H1 (cell line): ENCODE measurements at regions not wholly inside any gene's neighbourhood (a gene's known extent, or its start where the extent isn't known, plus 50 kb on each side); places are given as distances from the start of the nearest gene placed in this dataset.

Experiments
- CTCF ChIA-PET: fragments of 300-600 bp; sonication (Branson Sonifier 250); formaldehyde crosslinking; loops from one replicate; lab custom pipeline; 2021; ENCODE audit not compliant: partially characterized antibody; lab: Charles Lee
- POLR2A ChIA-PET: fragments of 300-600 bp; sonication (Branson Sonifier 250); formaldehyde crosslinking; loops from one replicate; lab custom pipeline; 2021; ENCODE audit warnings: inconsistent platforms; ENCODE audit not compliant: partially characterized antibody; lab: Charles Lee
- DNase-seq, 2 experiments: peaks; one replicate each; pipeline versions ENCODE4 v3.0.0 to v3.0.0-alpha.2; 2010 to 2022; ENCODE audit warnings: low spot score in 2 of 2, low read depth in 1 of 2, mixed read lengths in 1 of 2
- FAIRE-seq: peaks from 2 replicates; lab custom pipeline; 2011; peaks lifted over from hg19 to GRCh38; lab: Jason Lieb, UNC
- H2AFZ ChIP-seq: 2 replicates; pipeline ENCODE4 v1.8.1; 2012; ENCODE audit warnings: low read length, inconsistent platforms
- H2AK5ac ChIP-seq: 2 replicates; pipeline ENCODE4 v1.6.1; 2013; ENCODE audit warnings: low read depth, low read length
- H2BK120ac ChIP-seq: replicated peaks from 2 replicates; pipeline ENCODE3; 2013; ENCODE audit warnings: low read depth, low read length, inconsistent platforms
- H2BK12ac ChIP-seq: 2 replicates; pipeline ENCODE4 v1.6.1; 2013; ENCODE audit warnings: low read depth, low read length
- H2BK15ac ChIP-seq: 2 replicates; pipeline ENCODE4 v1.6.1; 2013; ENCODE audit warnings: low read length
- H2BK20ac ChIP-seq: 2 replicates; pipeline ENCODE4 v1.6.1; 2013; ENCODE audit warnings: low read length
- H2BK5ac ChIP-seq: 2 replicates; pipeline ENCODE4 v1.6.1; 2013; ENCODE audit warnings: low read depth, low read length
- H3K14ac ChIP-seq: 2 replicates; pipeline ENCODE4 v1.6.1; 2013; ENCODE audit warnings: inconsistent platforms; ENCODE audit not compliant: insufficient read length
- H3K18ac ChIP-seq: 2 replicates; pipeline ENCODE4 v1.6.1; 2013; ENCODE audit warnings: low read length; ENCODE audit errors: extremely low read depth
- H3K23ac ChIP-seq: 2 replicates; pipeline ENCODE4 v1.6.1; 2013; ENCODE audit warnings: inconsistent platforms; ENCODE audit not compliant: insufficient read length
- H3K23me2 ChIP-seq: 2 replicates; pipeline ENCODE4 v1.6.1; 2013; ENCODE audit warnings: low read depth, low read length
- H3K27ac ChIP-seq: 2 replicates; pipeline ENCODE4 v1.6.1; 2011; ENCODE audit warnings: low read depth, low read length, inconsistent platforms
- H3K27me3 ChIP-seq, 4 experiments: replicated peaks in 1 of 4; 1 replicate in 1 of 4; 2 replicates in 3 of 4; pipeline versions ENCODE4 v1.6.1 to v1.8.1; 2011 to 2013; ENCODE audit warnings: low read length in 3 of 4, mild to moderate bottlenecking in 3 of 4, inconsistent platforms in 2 of 4, mixed read lengths in 2 of 4, moderate library complexity in 1 of 4; ENCODE audit not compliant: control insufficient read depth in 3 of 4, insufficient read depth in 3 of 4; ENCODE audit errors: extremely low read depth in 1 of 4
- H3K36me3 ChIP-seq, 4 experiments: 2 replicates each; pipeline versions ENCODE4 v1.6.1 to v1.8.1; 2011 to 2013; ENCODE audit warnings: mild to moderate bottlenecking in 4 of 4, low read length in 3 of 4, moderate library complexity in 2 of 4, control low read depth in 1 of 4, inconsistent platforms in 1 of 4; ENCODE audit not compliant: insufficient read depth in 4 of 4, control insufficient read depth in 2 of 4
- H3K4ac ChIP-seq: replicated peaks from 2 replicates; pipeline ENCODE3; 2013; ENCODE audit warnings: low read length, low read depth, mixed read lengths, inconsistent platforms; ENCODE audit not compliant: insufficient read length
- H3K4me1 ChIP-seq, 4 experiments: replicated peaks in 1 of 4; 1 replicate in 1 of 4; 2 replicates in 3 of 4; pipeline versions ENCODE4 v1.6.1 to v1.8.1; 2011 to 2013; ENCODE audit warnings: low read length in 3 of 4, inconsistent platforms in 2 of 4, mixed read lengths in 1 of 4; ENCODE audit not compliant: insufficient read depth in 4 of 4, control insufficient read depth in 3 of 4
- H3K4me2 ChIP-seq, 2 experiments: 2 replicates each; pipeline versions ENCODE4 v1.6.1 to v1.8.1; 2011 to 2013; ENCODE audit warnings: low read depth in 2 of 2, low read length in 2 of 2, control low read depth in 1 of 2, inconsistent platforms in 1 of 2, mild to moderate bottlenecking in 1 of 2; ENCODE audit not compliant: insufficient read depth in 1 of 2
- H3K4me3 ChIP-seq, 4 experiments: fragments of 200-600, 300-600 bp in 1 of 4; sonication (generic), shearing (Covaris generic), sonication (Bioruptor Twin) in 1 of 4; 2 replicates each; pipeline versions ENCODE4 v1.5.1 to v1.8.1; 2011 to 2016; ENCODE audit warnings: low read length in 4 of 4, low read depth in 3 of 4, control low read depth in 2 of 4, inconsistent platforms in 2 of 4, mild to moderate bottlenecking in 2 of 4, mixed read lengths in 1 of 4, moderate library complexity in 1 of 4; ENCODE audit not compliant: insufficient read depth in 2 of 4; ENCODE audit errors: extremely low read depth in 1 of 4
- H3K56ac ChIP-seq: replicated peaks from 2 replicates; pipeline ENCODE3; 2013; ENCODE audit warnings: low read depth, mild to moderate bottlenecking, mixed read lengths, low read length, inconsistent platforms; ENCODE audit not compliant: insufficient read length
- H3K79me1 ChIP-seq: 2 replicates; pipeline ENCODE4 v1.6.1; 2013; ENCODE audit warnings: low read depth, low read length, control low read depth
- H3K79me2 ChIP-seq, 2 experiments: 2 replicates each; pipeline versions ENCODE4 v1.6.1 to v1.8.1; 2012 to 2013; ENCODE audit warnings: low read length in 2 of 2, mild to moderate bottlenecking in 2 of 2, inconsistent platforms in 1 of 2; ENCODE audit not compliant: insufficient read depth in 2 of 2, control insufficient read depth in 1 of 2
- H3K9ac ChIP-seq, 4 experiments: replicated peaks in 1 of 4; 1 replicate in 1 of 4; 2 replicates in 3 of 4; pipeline versions ENCODE4 v1.6.1 to v1.8.1; 2011 to 2013; ENCODE audit warnings: low read depth in 3 of 4, low read length in 3 of 4, control low read depth in 2 of 4, mild to moderate bottlenecking in 2 of 4, moderate library complexity in 2 of 4, inconsistent platforms in 1 of 4; ENCODE audit errors: extremely low read depth in 1 of 4
- H3K9me3 ChIP-seq, 2 experiments: 2 replicates each; pipeline versions ENCODE4 v1.6.1 to v1.8.1; 2012 to 2013; ENCODE audit warnings: mild to moderate bottlenecking in 2 of 2, moderate library complexity in 2 of 2, control low read depth in 1 of 2, inconsistent platforms in 1 of 2, low read depth in 1 of 2, low read length in 1 of 2, mixed read lengths in 1 of 2; ENCODE audit not compliant: insufficient read depth in 2 of 2
- H4K20me1 ChIP-seq, 2 experiments: replicated peaks in 1 of 2; 2 replicates each; pipeline versions ENCODE3 to v1.8.1; 2011 to 2013; ENCODE audit warnings: inconsistent platforms in 2 of 2, low read length in 2 of 2, mild to moderate bottlenecking in 1 of 2; ENCODE audit not compliant: insufficient read depth in 2 of 2, control insufficient read depth in 1 of 2
- H4K5ac ChIP-seq: 2 replicates; pipeline ENCODE4 v1.6.1; 2013; ENCODE audit warnings: low read length, low read depth, mixed read lengths, inconsistent platforms; ENCODE audit not compliant: insufficient read length
- H4K8ac ChIP-seq: 2 replicates; pipeline ENCODE4 v1.8.0; 2013; ENCODE audit warnings: mild to moderate bottlenecking, moderate library complexity, low read length, inconsistent platforms; ENCODE audit not compliant: insufficient read depth; ENCODE audit errors: extremely low read depth
- H4K91ac ChIP-seq: replicated peaks from 2 replicates; pipeline ENCODE3; 2013; ENCODE audit warnings: low read length, mixed read lengths, inconsistent platforms; ENCODE audit not compliant: insufficient read length
- CBX5 ChIP-seq: fragments of 300-800, 300-1000 bp; sonication (generic); IDR thresholded peaks from 2 replicates; pipeline ENCODE4 v1.7.1; 2016; ENCODE audit warnings: antibody characterized with exemption, low read length, low read depth
- EP300 ChIP-seq, 2 experiments: IDR thresholded peaks; 1 replicate in 1 of 2; 2 replicates in 1 of 2; pipeline ENCODE4 v1.6.1; 2011 to 2012; ENCODE audit warnings: low read depth in 2 of 2, low read length in 2 of 2, mild to moderate bottlenecking in 2 of 2, borderline replicate concordance in 1 of 2, inconsistent platforms in 1 of 2, moderate library complexity in 1 of 2
- PHF8 ChIP-seq: fragments of 200-600 bp; sonication (generic); conservative IDR thresholded peaks from 2 replicates; pipeline ENCODE4 v1.7.1; 2012; ENCODE audit warnings: low read depth, mild to moderate bottlenecking, inconsistent platforms, low read length, moderate library complexity
- RNF2 ChIP-seq: fragments of 200-900, 300-1000 bp; sonication (generic); IDR thresholded peaks from 2 replicates; pipeline ENCODE4 v1.7.1; 2016; ENCODE audit warnings: borderline replicate concordance, low read depth, mild to moderate bottlenecking, antibody characterized with exemption, low read length; ENCODE audit not compliant: poor library complexity, severe bottlenecking; ENCODE audit errors: missing control alignments
- SAP30 ChIP-seq: fragments of 300-600 bp; sonication (generic); IDR thresholded peaks from 2 replicates; pipeline ENCODE4 v1.7.1; 2012; ENCODE audit warnings: low read length, moderate library complexity, mild to moderate bottlenecking, inconsistent platforms; ENCODE audit not compliant: insufficient read depth, insufficient replicate concordance
- SP4 ChIP-seq: IDR thresholded peaks from 2 replicates; pipeline ENCODE4 v1.6.1; 2012; ENCODE audit warnings: low read length, inconsistent platforms
- SUZ12 ChIP-seq: fragments of 200-600 bp; sonication (generic); IDR thresholded peaks from 2 replicates; pipeline ENCODE4 v1.6.1; 2012; ENCODE audit warnings: mild to moderate bottlenecking, inconsistent platforms, low read length, moderate library complexity, mixed read lengths
- TCF12 ChIP-seq: IDR thresholded peaks from 2 replicates; pipeline ENCODE4 v1.6.1; 2011; ENCODE audit warnings: low read depth, mild to moderate bottlenecking, low read length
- WGBS, 2 experiments: shearing (Covaris generic) in 1 of 2; methylation state at CpG; one replicate each; pipeline versions ENCODE4 v1.1.6 to v1.1.7; 2013 to 2015; ENCODE audit warnings: low lambda C conversion rate in 2 of 2, mixed read lengths in 2 of 2, inconsistent platforms in 1 of 2, low coverage in 1 of 2, missing lambda C conversion rate in 1 of 2; ENCODE audit not compliant: insufficient replicate concordance in 2 of 2, insufficient coverage in 1 of 2, insufficient read length in 1 of 2; ENCODE audit errors: extremely low coverage in 1 of 2, missing lambda C conversion rate in 1 of 2; 5-methylcytosine and 5-hydroxymethylcytosine counted together
- TF ChIP-seq, protein P1 (sequence below): IDR thresholded peaks from 2 replicates; pipeline ENCODE4 v1.6.1; 2011; ENCODE audit warnings: low read length, improper control_type of control experiment
- TF ChIP-seq, protein P2 (sequence below): IDR thresholded peaks from 2 replicates; pipeline ENCODE4 v1.6.1; 2011; ENCODE audit warnings: low read depth, mild to moderate bottlenecking, low read length; ENCODE audit not compliant: insufficient read depth

DNA sequence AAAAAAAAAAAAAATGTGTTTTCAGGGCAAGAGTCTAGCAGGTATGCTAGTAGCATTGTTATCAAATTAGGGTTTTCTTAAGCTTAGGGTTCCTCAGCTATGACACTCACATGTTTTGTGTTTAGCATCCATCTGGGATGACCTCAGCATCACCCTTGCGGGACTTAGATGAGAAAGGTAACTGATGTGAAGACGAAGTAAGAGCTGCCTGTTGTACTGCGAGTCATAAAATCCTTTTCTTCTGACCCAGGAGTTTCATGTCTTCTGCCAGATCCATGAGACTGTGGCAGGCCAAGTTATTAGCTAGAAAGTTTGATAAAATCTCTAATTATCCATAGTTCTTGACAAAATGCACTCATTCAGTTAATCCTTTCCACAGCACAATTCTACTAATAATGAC, 1251.1 kb downstream of the AMY1C start (continued):
- no peak for TF ChIP-seq TCF12

GRCh38 chr1:105004515-105004914, 1254.8 kb downstream of the AMY1C start:
- no peaks in the 10 kb centered on the region for H3K79me1 ChIP-seq
- H3K9ac ChIP-seq = no peak overlapping the region
- no peaks in the 10 kb centered on the region for H3K36me3 ChIP-seq
- no peak overlapping the region for H3K27ac ChIP-seq
- H4K8ac ChIP-seq = no peak overlapping the region
- 91% methylated on average over 1 of the region's 1 CpG; no CpG with 5 or more reads in 1 of the 2 experiments for WGBS, 2 experiments
- no peak overlapping the region for H3K18ac ChIP-seq
- no peak overlapping the region for H2BK20ac ChIP-seq
- H3K23me2 ChIP-seq = no peaks in the 10 kb centered on the region
- no peak overlapping the region for H3K4ac ChIP-seq
- no peak overlapping the region for H2AFZ ChIP-seq
- H3K9me3 ChIP-seq = no peaks in the 10 kb centered on the region
- no peak overlapping the region for H3K14ac ChIP-seq
- H3K56ac ChIP-seq = no peak overlapping the region
- H4K5ac ChIP-seq = no peak overlapping the region
- no peak for FAIRE-seq
- ChIA-PET CTCF (interaction anchor here (0.7 to 2.2 kb wide), 4 partner anchors 13 to 1267 kb away, joined by 3 to 9 read pairs (median 3); no protein-coding TSS in a partner anchor), POLR2A (no interaction called here)
- H3K4me3 ChIP-seq = no peak overlapping the region
- H4K20me1 ChIP-seq = no peaks in the 10 kb centered on the region
- no peak overlapping the region for H4K91ac ChIP-seq
- no peaks in the 10 kb centered on the region for H3K79me2 ChIP-seq
- no peak overlapping the region for H2BK120ac ChIP-seq
- H3K4me1 ChIP-seq = no peaks in the 10 kb centered on the region
- H3K27me3 ChIP-seq = no peaks in the 10 kb centered on the region
- H2BK15ac ChIP-seq = no peak overlapping the region
- no peak overlapping the region for H2AK5ac ChIP-seq
- no peak overlapping the region for H2BK5ac ChIP-seq
- no peak overlapping the region for H3K23ac ChIP-seq
- DNase-seq = no peak
- no peak overlapping the region for H2BK12ac ChIP-seq
- no peak overlapping the region for H3K4me2 ChIP-seq
- TF ChIP-seq SUZ12 (no peak), CBX5 (no peak), RNF2 (no peak), PHF8 (no peak), SP4 (no peak), EP300 (IDR thresholded peaks at IDR 0.05; ENCODE audit: borderline replicate concordance in 1 of 2, low read depth in 2 of 2, low read length in 2 of 2) (no peak), SAP30 (no peak)
- TF ChIP-seq, protein P1, sequence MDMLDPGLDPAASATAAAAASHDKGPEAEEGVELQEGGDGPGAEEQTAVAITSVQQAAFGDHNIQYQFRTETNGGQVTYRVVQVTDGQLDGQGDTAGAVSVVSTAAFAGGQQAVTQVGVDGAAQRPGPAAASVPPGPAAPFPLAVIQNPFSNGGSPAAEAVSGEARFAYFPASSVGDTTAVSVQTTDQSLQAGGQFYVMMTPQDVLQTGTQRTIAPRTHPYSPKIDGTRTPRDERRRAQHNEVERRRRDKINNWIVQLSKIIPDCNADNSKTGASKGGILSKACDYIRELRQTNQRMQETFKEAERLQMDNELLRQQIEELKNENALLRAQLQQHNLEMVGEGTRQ = no peak
- TF ChIP-seq, protein P2, sequence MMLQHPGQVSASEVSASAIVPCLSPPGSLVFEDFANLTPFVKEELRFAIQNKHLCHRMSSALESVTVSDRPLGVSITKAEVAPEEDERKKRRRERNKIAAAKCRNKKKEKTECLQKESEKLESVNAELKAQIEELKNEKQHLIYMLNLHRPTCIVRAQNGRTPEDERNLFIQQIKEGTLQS = no peak
